Kidney epithelial cell (primary cell): ENCODE measurements at regions not wholly inside any gene's neighbourhood (a gene's known extent, or its start where the extent isn't known, plus 50 kb on each side); places are given as distances from the start of the nearest gene placed in this dataset.

Experiments used
- DNase-seq: peaks from one replicate; pipeline ENCODE4 v3.0.0-alpha.2; 2010; ENCODE audit warnings: low read depth
- H3K27me3 ChIP-seq: 2 replicates; pipeline ENCODE4 v1.6.0; 2011; ENCODE audit warnings: low read length; ENCODE audit not compliant: control insufficient read depth, insufficient read depth
- H3K36me3 ChIP-seq: 2 replicates; pipeline ENCODE4 v1.5.1; 2011; ENCODE audit warnings: low read length; ENCODE audit not compliant: control insufficient read depth, insufficient read depth
- H3K4me3 ChIP-seq: 2 replicates; pipeline ENCODE4 v1.5.1; 2011; ENCODE audit warnings: low read depth, mild to moderate bottlenecking, control low read depth, low read length
- TF ChIP-seq, protein P1 (sequence below): IDR thresholded peaks from 2 replicates; pipeline ENCODE4 v1.5.1; 2011; ENCODE audit warnings: mild to moderate bottlenecking, moderate library complexity, low read length, control low read depth, inconsistent platforms; ENCODE audit not compliant: insufficient read depth, poor library complexity, severe bottlenecking

DNA sequence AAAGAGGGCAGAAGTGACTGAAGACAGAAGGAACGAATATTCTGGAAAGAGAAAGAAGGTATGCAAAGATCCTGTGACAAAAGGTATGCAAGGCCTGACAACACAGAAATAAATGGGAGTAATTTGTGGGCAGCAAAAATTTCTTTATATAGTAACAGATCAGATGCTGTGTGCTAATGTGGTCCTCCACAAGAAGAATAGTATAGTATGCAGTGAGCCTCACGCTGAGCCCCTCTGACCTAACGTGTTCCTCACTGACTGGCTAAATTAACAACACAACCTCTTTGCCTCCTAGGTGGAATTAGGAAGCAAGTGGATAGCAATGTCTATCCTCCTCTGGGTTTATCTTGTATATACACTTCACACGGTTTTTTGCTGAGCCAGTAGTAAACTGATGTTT lies 143.1 kb upstream of the SESN3 start:
- no peak for DNase-seq
- Histone ChIP-seq H3K4me3 (no peak overlapping the region), H3K36me3 (no peaks in the 10 kb centered on the region), H3K27me3 (peaks cover 2% of the 10 kb centered on the region)
- TF ChIP-seq, protein P1, sequence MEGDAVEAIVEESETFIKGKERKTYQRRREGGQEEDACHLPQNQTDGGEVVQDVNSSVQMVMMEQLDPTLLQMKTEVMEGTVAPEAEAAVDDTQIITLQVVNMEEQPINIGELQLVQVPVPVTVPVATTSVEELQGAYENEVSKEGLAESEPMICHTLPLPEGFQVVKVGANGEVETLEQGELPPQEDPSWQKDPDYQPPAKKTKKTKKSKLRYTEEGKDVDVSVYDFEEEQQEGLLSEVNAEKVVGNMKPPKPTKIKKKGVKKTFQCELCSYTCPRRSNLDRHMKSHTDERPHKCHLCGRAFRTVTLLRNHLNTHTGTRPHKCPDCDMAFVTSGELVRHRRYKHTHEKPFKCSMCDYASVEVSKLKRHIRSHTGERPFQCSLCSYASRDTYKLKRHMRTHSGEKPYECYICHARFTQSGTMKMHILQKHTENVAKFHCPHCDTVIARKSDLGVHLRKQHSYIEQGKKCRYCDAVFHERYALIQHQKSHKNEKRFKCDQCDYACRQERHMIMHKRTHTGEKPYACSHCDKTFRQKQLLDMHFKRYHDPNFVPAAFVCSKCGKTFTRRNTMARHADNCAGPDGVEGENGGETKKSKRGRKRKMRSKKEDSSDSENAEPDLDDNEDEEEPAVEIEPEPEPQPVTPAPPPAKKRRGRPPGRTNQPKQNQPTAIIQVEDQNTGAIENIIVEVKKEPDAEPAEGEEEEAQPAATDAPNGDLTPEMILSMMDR, result no peak

DNA sequence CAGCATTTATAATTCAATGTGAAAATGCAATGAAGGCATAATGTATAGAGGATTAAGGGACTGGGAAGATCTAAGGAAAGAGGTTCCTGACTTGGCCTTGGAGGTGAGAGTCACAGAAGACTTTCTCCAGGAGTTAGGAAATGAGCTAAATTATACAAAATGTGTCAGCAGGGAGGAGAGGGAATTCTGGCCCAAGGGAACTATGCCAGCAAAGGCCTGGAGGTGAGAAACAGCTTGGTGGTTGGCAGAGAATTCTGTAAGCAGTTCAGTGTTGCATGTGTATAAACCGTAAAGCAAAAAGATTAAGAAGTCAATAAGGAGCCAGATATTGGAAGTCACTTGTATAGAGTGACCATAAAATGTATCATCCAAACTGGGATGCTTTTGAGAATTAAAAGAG lies 142.2 kb upstream of the SESN3 start:
- no peak for DNase-seq
- H3K36me3 ChIP-seq, result no peaks in the 10 kb centered on the region
- peaks cover 2% of the 10 kb centered on the region for H3K27me3 ChIP-seq
- no peak overlapping the region for H3K4me3 ChIP-seq
- TF ChIP-seq, protein P1, result no peak

DNA sequence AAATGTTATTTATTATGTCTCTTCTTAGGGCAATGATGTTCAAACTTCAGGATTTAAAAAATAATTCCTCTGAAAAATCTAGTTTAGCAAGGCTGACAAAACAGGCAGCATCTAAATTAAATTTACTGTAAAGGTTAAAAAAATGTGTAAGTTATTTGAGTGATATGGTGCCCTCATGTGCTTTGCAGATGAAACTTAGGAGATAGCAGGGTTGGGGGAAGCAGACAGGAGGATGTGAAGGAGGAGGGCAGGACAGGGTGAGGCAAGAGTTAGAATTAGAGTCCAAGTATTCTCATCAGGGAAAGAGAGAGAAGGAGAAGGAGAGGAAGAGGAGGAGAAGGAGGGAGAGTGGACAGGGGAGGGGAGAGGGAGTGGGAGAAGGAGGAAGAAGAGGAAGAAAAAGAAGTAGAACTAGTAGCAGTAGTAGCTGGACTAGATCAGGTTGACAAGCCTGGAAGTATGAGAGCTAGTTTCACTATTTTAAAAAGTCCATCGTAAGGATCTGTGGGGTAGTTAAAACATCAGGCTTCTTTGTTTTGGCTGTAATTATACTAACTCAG lies 141.2 kb upstream of the SESN3 start:
- DNase-seq, result no peak
- H3K27me3 ChIP-seq, result peaks cover 2% of the 10 kb centered on the region
- TF ChIP-seq, protein P1, result no peak

DNA sequence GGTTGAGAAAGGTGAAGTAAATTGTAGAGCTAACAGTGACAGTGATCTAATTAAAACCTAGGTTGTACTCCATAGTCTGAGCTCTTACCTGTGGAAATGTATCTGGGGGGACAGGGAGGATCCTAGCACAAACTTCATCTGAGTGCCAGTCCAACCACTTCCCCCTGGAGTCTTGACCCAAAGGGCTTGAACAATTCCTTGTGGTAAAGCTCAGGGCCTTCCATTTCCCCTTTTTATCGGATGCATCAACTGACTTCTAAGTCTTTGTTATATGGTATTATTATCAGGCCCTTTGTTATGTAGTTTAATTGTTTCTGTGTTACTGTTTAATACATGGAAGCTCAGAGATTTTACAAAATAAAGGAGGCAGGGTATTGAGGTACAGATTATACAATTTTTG lies 140.2 kb upstream of the SESN3 start:
- H3K36me3 ChIP-seq, result no peaks in the 10 kb centered on the region
- H3K27me3 ChIP-seq, result peaks cover 2% of the 10 kb centered on the region
- DNase-seq, result no peak
- no peak overlapping the region for H3K4me3 ChIP-seq
- TF ChIP-seq, protein P1, result no peak

More for the DNA sequence above, 141.2 kb upstream of the SESN3 start:
- H3K36me3 ChIP-seq, result no peaks in the 10 kb centered on the region
- no peak overlapping the region for H3K4me3 ChIP-seq

DNA sequence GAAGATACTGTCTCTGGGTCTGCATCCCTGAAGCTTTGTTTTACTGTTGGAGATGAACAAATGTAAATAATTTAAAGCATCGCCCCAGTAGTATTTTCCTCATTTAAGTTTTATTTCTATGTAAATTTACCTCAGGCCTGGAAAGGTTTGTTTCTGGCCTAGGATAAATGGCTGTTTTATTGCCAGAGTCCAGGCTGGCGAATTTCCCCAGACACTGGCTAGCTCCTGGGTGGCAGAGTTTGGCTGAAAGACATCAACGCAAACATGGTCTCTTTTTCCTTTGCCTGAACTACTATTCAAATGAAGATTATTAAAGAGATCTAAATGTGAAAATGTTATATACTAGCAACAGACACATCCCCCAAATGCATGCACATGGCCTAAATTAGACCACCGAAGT lies 136.7 kb upstream of the SESN3 start:
- TF ChIP-seq, protein P1, result no peak
- DNase-seq, result no peak
- no peak overlapping the region for H3K4me3 ChIP-seq
- H3K27me3 ChIP-seq, result peaks cover 2% of the 10 kb centered on the region
- H3K36me3 ChIP-seq, result no peaks in the 10 kb centered on the region

DNA sequence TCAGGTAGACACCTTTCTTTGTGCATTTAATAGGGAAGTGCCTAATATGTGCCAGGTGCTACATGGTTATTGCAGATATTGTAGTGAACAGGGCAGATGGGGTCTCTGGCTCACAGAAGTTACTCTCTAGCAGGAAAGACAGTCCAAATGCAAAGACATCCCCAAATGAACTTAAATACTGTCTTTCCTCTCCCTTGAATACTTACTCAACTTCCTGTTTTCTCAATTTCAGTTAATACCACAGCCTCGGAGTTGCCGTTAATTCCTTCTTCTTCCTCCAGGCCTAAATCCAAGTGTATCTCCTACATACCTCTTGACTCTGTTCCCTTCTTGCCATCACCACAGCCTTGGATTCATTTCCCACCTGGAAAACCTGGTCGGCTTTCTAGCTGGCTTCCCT lies 134.3 kb upstream of the SESN3 start:
- no peak for DNase-seq
- peaks cover 2% of the 10 kb centered on the region for H3K27me3 ChIP-seq
- no peaks in the 10 kb centered on the region for H3K36me3 ChIP-seq
- no peak overlapping the region for H3K4me3 ChIP-seq
- TF ChIP-seq, protein P1, result no peak
